Keratinocyte (primary cell): ENCODE measurements at regions not wholly inside any gene's neighbourhood (a gene's known extent, or its start where the extent isn't known, plus 50 kb on each side); places are given as distances from the start of the nearest gene placed in this dataset.

Source experiments
- DNase-seq: peaks from one replicate; pipeline ENCODE4 v3.0.0-alpha.2; 2011; ENCODE audit warnings: low read depth, missing footprints, low spot score
- FAIRE-seq: peaks from 2 replicates; lab custom pipeline; 2011; peaks lifted over from hg19 to GRCh38; lab: Jason Lieb, UNC
- H2AFZ ChIP-seq: 2 replicates; pipeline ENCODE4 v1.6.0; 2012; ENCODE audit warnings: low read length, control low read depth, inconsistent platforms; ENCODE audit not compliant: control insufficient read depth
- H3K27ac ChIP-seq: 2 replicates; pipeline ENCODE4 v1.5.1; 2011; ENCODE audit warnings: low read length; ENCODE audit not compliant: control insufficient read depth, insufficient read depth
- H3K27me3 ChIP-seq: 3 replicates; pipeline ENCODE4 v1.6.0; 2011; ENCODE audit warnings: low read length; ENCODE audit not compliant: control insufficient read depth, insufficient read depth; ENCODE audit errors: extremely low read depth
- H3K36me3 ChIP-seq, 2 experiments: 2 replicates in 1 of 2; 3 replicates in 1 of 2; pipeline ENCODE4 v1.5.1; 2011; ENCODE audit warnings: low read length in 2 of 2, mild to moderate bottlenecking in 1 of 2; ENCODE audit not compliant: control insufficient read depth in 2 of 2, insufficient read depth in 2 of 2; ENCODE audit errors: extremely low read depth in 1 of 2
- H3K4me1 ChIP-seq: 3 replicates; pipeline ENCODE4 v1.5.1; 2011; ENCODE audit warnings: low read length; ENCODE audit not compliant: control insufficient read depth, insufficient read depth; ENCODE audit errors: extremely low read depth
- H3K4me2 ChIP-seq: 3 replicates; pipeline ENCODE4 v1.6.0; 2011; ENCODE audit warnings: low read depth, low read length; ENCODE audit not compliant: control insufficient read depth, insufficient read depth; ENCODE audit errors: extremely low read depth
- H3K4me3 ChIP-seq, 3 experiments: fragments of 200-600 bp in 1 of 3; sonication (generic) in 1 of 3; 2 replicates in 2 of 3; 3 replicates in 1 of 3; pipeline ENCODE4 v1.5.1; 2011 to 2016; ENCODE audit warnings: low read length in 3 of 3, mild to moderate bottlenecking in 3 of 3, control low read depth in 2 of 3, inconsistent platforms in 1 of 3, low read depth in 1 of 3, mixed read lengths in 1 of 3, mixed run types in 1 of 3, moderate library complexity in 1 of 3; ENCODE audit not compliant: control insufficient read depth in 2 of 3, insufficient read depth in 2 of 3; ENCODE audit errors: extremely low read depth in 1 of 3
- H3K79me2 ChIP-seq: 2 replicates; pipeline ENCODE4 v1.6.0; 2012; ENCODE audit warnings: low read length; ENCODE audit not compliant: control insufficient read depth, insufficient read depth
- H3K9ac ChIP-seq: 3 replicates; pipeline ENCODE4 v1.6.0; 2011; ENCODE audit warnings: low read length; ENCODE audit not compliant: control insufficient read depth, insufficient read depth; ENCODE audit errors: extremely low read depth
- H3K9me1 ChIP-seq: 3 replicates; pipeline ENCODE4 v1.6.0; 2011; ENCODE audit warnings: low read length; ENCODE audit not compliant: control insufficient read depth, insufficient read depth; ENCODE audit errors: extremely low read depth
- H3K9me3 ChIP-seq: 2 replicates; pipeline ENCODE4 v1.5.1; 2012; ENCODE audit warnings: low read depth, low read length; ENCODE audit not compliant: control insufficient read depth
- H4K20me1 ChIP-seq: 3 replicates; pipeline ENCODE4 v1.6.0; 2011; ENCODE audit warnings: low read length; ENCODE audit not compliant: control insufficient read depth, insufficient read depth; ENCODE audit errors: extremely low read depth
- EZH2 ChIP-seq: IDR thresholded peaks from one replicate; pipeline ENCODE4 v1.6.1; 2012; ENCODE audit warnings: inconsistent platforms, mild to moderate bottlenecking, low read length, moderate library complexity
- dilution Hi-C: fragments of 300-500 bp; cut with MboI; formaldehyde crosslinking; loops from one replicate; pipeline ENCODE4 v1.7.0; 2020; ENCODE audit warnings: low sequenced_read_pairs; ENCODE audit not compliant: extremely low pct_ligation_motif_present
- TF ChIP-seq, protein P1 (sequence below), 3 experiments: IDR thresholded peaks in 1 of 3; conservative IDR thresholded peaks in 1 of 3; optimal IDR thresholded peaks in 1 of 3; 2 replicates in 2 of 3; 3 replicates in 1 of 3; pipeline versions ENCODE3 to v1.5.1; 2011; ENCODE audit warnings: low read length in 3 of 3, mild to moderate bottlenecking in 3 of 3, moderate library complexity in 2 of 3, control low read depth in 1 of 3, inconsistent platforms in 1 of 3; ENCODE audit not compliant: insufficient read depth in 2 of 3; ENCODE audit errors: extremely low read depth in 1 of 3

DNA sequence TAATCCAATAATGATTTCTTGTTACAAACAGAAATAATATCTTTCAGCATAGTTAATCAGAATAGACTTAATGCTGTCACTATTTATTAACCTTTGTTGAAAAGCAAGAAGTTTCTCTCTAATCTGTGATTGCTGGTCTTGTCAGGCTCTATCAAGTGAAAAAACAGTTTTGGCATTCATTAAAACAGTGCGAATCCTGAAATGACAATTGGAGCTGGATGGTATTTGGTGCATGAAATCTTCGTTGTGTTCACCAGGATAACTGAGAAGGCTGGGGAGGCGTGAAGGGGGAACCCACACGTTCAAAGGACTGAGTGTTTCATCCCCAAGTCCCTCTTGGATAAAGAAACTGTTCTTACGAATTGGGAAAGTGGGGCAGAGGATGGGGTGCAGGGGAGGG is 190.2 kb upstream of the MYL2 start:
- Histone ChIP-seq H3K4me3 (no peak overlapping the region), H3K9me1 (no peaks in the 10 kb centered on the region), H2AFZ (no peak overlapping the region), H3K27ac (no peak overlapping the region), H3K4me2 (no peak overlapping the region), H3K27me3 (peaks cover 5% of the 10 kb centered on the region), H3K9ac (no peak overlapping the region), H3K9me3 (no peaks in the 10 kb centered on the region), H3K36me3 (no peaks in the 10 kb centered on the region), H3K79me2 (no peaks in the 10 kb centered on the region), H4K20me1 (no peaks in the 10 kb centered on the region), H3K4me1 (no peaks in the 10 kb centered on the region)
- TF ChIP-seq, protein P1, sequence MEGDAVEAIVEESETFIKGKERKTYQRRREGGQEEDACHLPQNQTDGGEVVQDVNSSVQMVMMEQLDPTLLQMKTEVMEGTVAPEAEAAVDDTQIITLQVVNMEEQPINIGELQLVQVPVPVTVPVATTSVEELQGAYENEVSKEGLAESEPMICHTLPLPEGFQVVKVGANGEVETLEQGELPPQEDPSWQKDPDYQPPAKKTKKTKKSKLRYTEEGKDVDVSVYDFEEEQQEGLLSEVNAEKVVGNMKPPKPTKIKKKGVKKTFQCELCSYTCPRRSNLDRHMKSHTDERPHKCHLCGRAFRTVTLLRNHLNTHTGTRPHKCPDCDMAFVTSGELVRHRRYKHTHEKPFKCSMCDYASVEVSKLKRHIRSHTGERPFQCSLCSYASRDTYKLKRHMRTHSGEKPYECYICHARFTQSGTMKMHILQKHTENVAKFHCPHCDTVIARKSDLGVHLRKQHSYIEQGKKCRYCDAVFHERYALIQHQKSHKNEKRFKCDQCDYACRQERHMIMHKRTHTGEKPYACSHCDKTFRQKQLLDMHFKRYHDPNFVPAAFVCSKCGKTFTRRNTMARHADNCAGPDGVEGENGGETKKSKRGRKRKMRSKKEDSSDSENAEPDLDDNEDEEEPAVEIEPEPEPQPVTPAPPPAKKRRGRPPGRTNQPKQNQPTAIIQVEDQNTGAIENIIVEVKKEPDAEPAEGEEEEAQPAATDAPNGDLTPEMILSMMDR (optimal IDR thresholded peaks at IDR 0.05 in 1 of 3, IDR thresholded peaks at IDR 0.05 in 1 of 3, conservative IDR thresholded peaks at IDR 0.05 in 1 of 3; ENCODE audit: extremely low read depth in 1 of 3, insufficient read depth in 2 of 3, low read length in 3 of 3): no peak
- no peak for TF ChIP-seq EZH2
- FAIRE-seq (no peak), DNase-seq (no peak)
- dilution Hi-C loops: no loop called here

DNA sequence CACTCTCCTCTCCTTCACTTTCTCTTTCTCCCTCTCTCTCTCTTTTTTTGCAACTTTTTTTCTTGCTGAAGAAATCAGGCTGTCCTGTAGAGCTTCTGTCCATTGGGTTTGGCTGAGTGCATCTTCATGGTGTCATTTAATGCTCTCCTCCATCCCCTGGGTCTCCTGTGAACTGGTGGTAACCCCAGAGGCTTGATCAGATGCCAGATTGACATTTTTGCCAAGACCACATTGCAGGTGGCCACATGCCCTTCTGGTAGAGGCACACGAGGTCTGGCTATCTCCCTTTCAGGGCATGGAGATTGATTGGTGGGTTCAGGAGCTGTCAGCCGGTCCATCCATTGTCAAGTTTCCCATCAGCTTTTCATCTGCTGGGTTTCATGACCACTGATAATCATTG is 188.3 kb upstream of the MYL2 start:
- DNase-seq: no peak
- H3K9ac ChIP-seq: no peak overlapping the region

More for the DNA sequence above, 188.3 kb upstream of the MYL2 start:
- H3K27me3 ChIP-seq: peaks cover 11% of the 10 kb centered on the region
- H3K79me2 ChIP-seq: no peaks in the 10 kb centered on the region
- no peaks in the 10 kb centered on the region for H3K36me3 ChIP-seq
- no peak overlapping the region for H2AFZ ChIP-seq
- H3K9me1 ChIP-seq: no peaks in the 10 kb centered on the region
- H3K4me1 ChIP-seq: no peaks in the 10 kb centered on the region
- FAIRE-seq: no peak
- no peak overlapping the region for H3K27ac ChIP-seq
- no peaks in the 10 kb centered on the region for H4K20me1 ChIP-seq
- no peak overlapping the region for H3K4me2 ChIP-seq
- TF ChIP-seq EZH2: no peak
- TF ChIP-seq, protein P1 (optimal IDR thresholded peaks at IDR 0.05 in 1 of 3, IDR thresholded peaks at IDR 0.05 in 1 of 3, conservative IDR thresholded peaks at IDR 0.05 in 1 of 3; ENCODE audit: extremely low read depth in 1 of 3, insufficient read depth in 2 of 3, low read length in 3 of 3): no peak
- H3K9me3 ChIP-seq: no peaks in the 10 kb centered on the region
- dilution Hi-C loops: no loop called here
- no peak overlapping the region for H3K4me3 ChIP-seq
